ENCODE measurements at regions not wholly inside any gene's neighbourhood (a gene's known extent, or its start where the extent isn't known, plus 50 kb on each side); places are given as distances from the start of the nearest gene placed in this dataset.

- ATAC-seq (ENCODE audit: low read depth) = no peak
- intact Hi-C loops (cut with micrococcal nuclease) = loop anchor here (5.0 kb wide), 1 partner anchor 745 kb away; no protein-coding TSS in a partner anchor
- no peak overlapping the region for H3K4me3 ChIP-seq (ENCODE audit: control extremely low read depth in 1 of 5, extremely low read depth in 1 of 5, insufficient read depth in 1 of 5, low read depth in 2 of 5, low read length in 4 of 5)
- H4K20me1 ChIP-seq (ENCODE audit: control insufficient read depth, insufficient read depth, low read length, poor library complexity, severe bottlenecking) = no peaks in the 10 kb centered on the region
- H3K27me3 Mint-ChIP-seq = peaks cover 5% of the 10 kb centered on the region
- CTCF ChIA-PET = interaction anchor here (1.5 to 10.1 kb wide), 16 partner anchors 10 to 286 kb away, joined by 3 to 556 read pairs (median 96); partner anchors contain the start of gene RSPH14
- peaks cover 0 to 5% (median 0%) of the 10 kb centered on the region in 3 donors for H3K9me3 ChIP-seq (ENCODE audit: control extremely low read depth in 1 of 3, control insufficient read depth in 2 of 3, insufficient read depth in 1 of 3, low read length in 2 of 3)
- H3K27ac ChIP-seq (ENCODE audit: low read length in 2 of 2) = peak overlapping the region; percentile 28 to 42
- no peaks in the 10 kb centered on the region for H3K9me3 Mint-ChIP-seq (ENCODE audit: insufficient read depth)
- 57% methylated on average over 1 of the region's 6 CpGs for WGBS (ENCODE audit: insufficient coverage)
- peak; percentile 47 for DNase-seq
- no peak overlapping the region for H2AFZ ChIP-seq (ENCODE audit: insufficient read depth, low read depth, low read length, poor library complexity, severe bottlenecking)
- peak overlapping the region; percentile 15 for H3K4me3 Mint-ChIP-seq
- H3K79me2 ChIP-seq (ENCODE audit: control insufficient read depth, insufficient read depth, low read length) = peaks cover 7% of the 10 kb centered on the region
- peak overlapping the region; percentile 7 for H3K4me2 ChIP-seq (replicated peaks; ENCODE audit: low read depth, low read length, poor library complexity, severe bottlenecking)
- TF ChIP-seq CTCF (IDR thresholded peaks at IDR 0.05) (no peak), EZH2 (IDR thresholded peaks at IDR 0.05; ENCODE audit: borderline replicate concordance, insufficient read depth, low read depth, low read length, poor library complexity, severe bottlenecking) (no peak)
- POLR2A ChIA-PET = interaction anchor here (0.7 kb wide), 1 partner anchor 741 kb away, joined by 4 read pairs; no protein-coding TSS in a partner anchor
- H3K36me3 ChIP-seq (replicated peaks in 1 of 2; ENCODE audit: control extremely low read depth in 1 of 2, control insufficient read depth in 1 of 2, extremely low read depth in 1 of 2, insufficient read depth in 2 of 2, low read length in 1 of 2) = no peaks in the 10 kb centered on the region
- no peak overlapping the region for H3K9ac ChIP-seq (ENCODE audit: low read length)
- no peaks in the 10 kb centered on the region for H3K27me3 ChIP-seq (replicated peaks in 1 of 4; ENCODE audit: control extremely low read depth in 1 of 4, control insufficient read depth in 3 of 4, insufficient read depth in 4 of 4, low read length in 3 of 4)
- peaks cover 41 to 64% of the 10 kb centered on the region in 2 donors for H3K4me1 ChIP-seq (ENCODE audit: control insufficient read depth in 2 of 2, insufficient read depth in 2 of 2, low read length in 2 of 2)
- H3K27ac Mint-ChIP-seq = peak overlapping the region; percentile 39
- H3K4me1 Mint-ChIP-seq = peaks cover 59% of the 10 kb centered on the region
Measured at GRCh38 chr22:22952531-22953280, 65.1 kb downstream of the IGLL5 start.

- peak overlapping the region; percentile 50 for H3K27ac Mint-ChIP-seq
Measured at GRCh38 chr22:22953791-22954190, 66.2 kb downstream of the IGLL5 start.

More at GRCh38 chr22:22953791-22954190, 66.2 kb downstream of the IGLL5 start:
- Histone ChIP-seq H3K4me3 (ENCODE audit: control extremely low read depth in 1 of 5, extremely low read depth in 1 of 5, insufficient read depth in 1 of 5, low read depth in 2 of 5, low read length in 4 of 5) (no peak overlapping the region), H3K36me3 (replicated peaks in 1 of 2; ENCODE audit: control extremely low read depth in 1 of 2, control insufficient read depth in 1 of 2, extremely low read depth in 1 of 2, insufficient read depth in 2 of 2, low read length in 1 of 2) (no peaks in the 10 kb centered on the region), H3K9ac (ENCODE audit: low read length) (no peak overlapping the region), H3K27ac (ENCODE audit: low read length in 2 of 2) (peak overlapping the region in 1 of 2 donors; percentile 32), H2AFZ (ENCODE audit: insufficient read depth, low read depth, low read length, poor library complexity, severe bottlenecking) (peak overlapping the region; percentile 3), H3K4me2 (replicated peaks; ENCODE audit: low read depth, low read length, poor library complexity, severe bottlenecking) (peak overlapping the region; percentile 9), H4K20me1 (ENCODE audit: control insufficient read depth, insufficient read depth, low read length, poor library complexity, severe bottlenecking) (no peaks in the 10 kb centered on the region), H3K27me3 (replicated peaks in 1 of 4; ENCODE audit: control extremely low read depth in 1 of 4, control insufficient read depth in 3 of 4, insufficient read depth in 4 of 4, low read length in 3 of 4) (no peaks in the 10 kb centered on the region), H3K4me1 (ENCODE audit: control insufficient read depth in 2 of 2, insufficient read depth in 2 of 2, low read length in 2 of 2) (peaks cover 41 to 62% of the 10 kb centered on the region in 2 donors), H3K9me3 (ENCODE audit: control extremely low read depth in 1 of 3, control insufficient read depth in 2 of 3, insufficient read depth in 1 of 3, low read length in 2 of 3) (peaks cover 0 to 5% (median 0%) of the 10 kb centered on the region in 3 donors), H3K79me2 (ENCODE audit: control insufficient read depth, insufficient read depth, low read length) (peaks cover 7% of the 10 kb centered on the region)
- no peak for ATAC-seq (ENCODE audit: low read depth)
- TF ChIP-seq EZH2 (IDR thresholded peaks at IDR 0.05; ENCODE audit: borderline replicate concordance, insufficient read depth, low read depth, low read length, poor library complexity, severe bottlenecking) (no peak), CTCF (IDR thresholded peaks at IDR 0.05) (no peak)
- 29% methylated on average over 2 of the region's 5 CpGs for WGBS (ENCODE audit: insufficient coverage)
- peaks cover 55% of the 10 kb centered on the region for H3K4me1 Mint-ChIP-seq
- intact Hi-C loops (cut with micrococcal nuclease) = loop anchor here (1.0 to 5.0 kb wide), 6 partner anchors 11 to 746 kb away; no protein-coding TSS in a partner anchor
- peaks cover 5% of the 10 kb centered on the region for H3K27me3 Mint-ChIP-seq
- peak; percentile 37 for DNase-seq
- POLR2A ChIA-PET = interaction anchor here (1.3 to 2.2 kb wide), 3 partner anchors 18 to 584 kb away, joined by 3 to 16 read pairs (median 5); no protein-coding TSS in a partner anchor
- peak overlapping the region; percentile 14 for H3K4me3 Mint-ChIP-seq
- CTCF ChIA-PET = interaction anchor here (0.8 to 10.1 kb wide), 41 partner anchors 11 to 923 kb away, joined by 3 to 556 read pairs (median 13); partner anchors contain the start of gene RSPH14
- no peaks in the 10 kb centered on the region for H3K9me3 Mint-ChIP-seq (ENCODE audit: insufficient read depth)
